Stimulated activated CD4-positive, alpha-beta T cell treated with anti-CD3 and anti-CD28 coated beads, Interleukin-15, amount 100 ng/mL, for 1 hour (primary cell): ENCODE measurements at regions not wholly inside any gene's neighbourhood (a gene's known extent, or its start where the extent isn't known, plus 50 kb on each side); places are given as distances from the start of the nearest gene placed in this dataset.

ENCODE experiments used
- DNase-seq, 2 donors: peaks; one replicate each; pipeline ENCODE4 v3.0.0-alpha.2; 2020; ENCODE audit warnings: low read depth in 1 of 2, low spot score in 1 of 2

DNA sequence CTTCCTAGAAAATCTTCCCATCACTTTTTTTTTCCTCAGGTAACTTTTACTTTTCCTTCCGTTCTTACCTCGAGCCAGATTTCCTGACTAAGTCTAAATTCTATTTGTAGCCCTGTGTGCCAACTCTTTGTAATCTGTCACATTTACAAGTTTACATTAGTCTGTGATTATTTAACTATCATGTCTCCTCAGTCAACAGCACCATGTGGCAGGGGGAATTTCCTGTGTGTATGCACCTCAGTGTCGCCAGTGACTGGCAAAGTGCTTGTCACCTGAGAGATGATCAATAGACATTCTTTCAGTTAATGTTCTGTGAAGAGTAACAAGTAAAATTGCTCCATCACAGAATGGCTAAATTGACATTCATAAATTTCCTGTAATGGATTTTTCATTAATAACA, 468.5 kb downstream of the PDGFC start:
- DNase-seq = no peak

DNA sequence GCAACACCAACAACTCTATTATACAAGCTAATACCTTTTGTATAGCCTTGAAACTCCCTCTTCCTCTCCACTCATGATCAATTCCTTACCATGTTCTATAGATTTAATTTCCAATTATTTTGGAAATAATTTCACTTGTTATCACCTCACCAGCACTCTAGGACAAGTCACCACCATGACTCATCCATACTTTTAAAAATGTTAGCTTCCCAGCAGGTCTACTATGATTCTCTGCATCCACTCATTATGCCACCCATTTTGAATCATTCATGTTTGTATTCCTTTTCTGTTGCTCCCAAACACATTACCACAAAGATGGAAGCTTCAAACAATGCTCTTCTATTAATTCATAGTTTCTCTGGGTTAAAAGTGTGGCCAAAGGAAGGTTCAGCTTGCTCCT, 469.6 kb downstream of the PDGFC start:
- DNase-seq = no peak

DNA sequence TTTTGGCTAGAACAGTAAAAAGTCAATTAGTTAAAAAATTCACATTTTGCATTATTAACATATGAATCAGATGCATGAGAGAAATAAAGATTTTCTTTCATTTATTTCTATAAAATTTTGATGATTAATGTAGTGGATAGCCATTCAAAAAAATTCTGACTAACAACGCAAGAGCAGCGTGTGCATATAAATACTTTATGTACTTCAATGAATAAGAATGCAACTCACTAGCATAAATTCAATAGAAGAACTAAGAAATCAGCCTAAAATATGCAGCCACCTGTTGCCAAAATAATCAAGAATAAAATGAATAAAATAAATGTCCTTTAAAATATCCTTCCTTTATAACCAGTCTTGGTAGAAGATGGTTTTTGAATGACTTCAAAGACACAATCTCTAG, 471.9 kb downstream of the PDGFC start:
- DNase-seq = no peak

DNA sequence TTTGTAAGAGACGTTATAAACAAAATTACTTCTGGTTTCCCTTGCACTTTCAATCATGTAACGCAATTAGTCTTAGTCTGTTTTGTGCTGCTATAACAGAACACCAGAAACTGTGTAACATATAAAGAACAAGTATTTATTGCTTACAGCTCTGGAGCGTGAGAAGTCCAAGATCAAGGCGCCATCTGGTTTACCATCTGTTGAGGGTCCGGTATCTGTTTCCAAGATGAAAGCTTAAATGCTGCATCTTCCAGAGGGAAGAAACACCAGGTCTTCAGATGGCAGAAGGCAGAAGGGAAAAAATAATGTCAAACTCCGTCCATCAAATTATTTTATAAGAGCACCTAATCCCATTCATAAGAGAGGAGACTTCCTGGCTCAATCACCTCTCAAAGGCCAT, 474.1 kb downstream of the PDGFC start:
- no peak for DNase-seq

DNA sequence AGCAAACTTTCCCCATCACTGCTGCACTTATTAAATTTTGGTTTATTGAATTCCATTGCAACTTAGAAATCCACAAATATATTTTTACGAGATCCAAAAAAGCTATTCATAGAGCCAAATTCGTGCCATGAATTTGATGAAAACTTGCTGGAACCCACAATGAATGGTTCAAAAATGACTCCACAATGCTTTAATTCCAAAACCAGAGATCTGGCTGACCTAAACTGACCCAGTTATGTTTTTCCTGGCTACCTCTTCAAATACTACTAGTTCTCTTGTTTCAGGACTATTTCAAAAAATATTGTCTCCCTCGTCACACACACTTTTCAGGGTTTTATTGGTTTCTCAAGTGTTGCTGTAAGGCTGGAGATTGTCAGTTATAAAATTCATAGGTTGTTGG, 474.8 kb downstream of the PDGFC start:
- DNase-seq = no peak

DNA sequence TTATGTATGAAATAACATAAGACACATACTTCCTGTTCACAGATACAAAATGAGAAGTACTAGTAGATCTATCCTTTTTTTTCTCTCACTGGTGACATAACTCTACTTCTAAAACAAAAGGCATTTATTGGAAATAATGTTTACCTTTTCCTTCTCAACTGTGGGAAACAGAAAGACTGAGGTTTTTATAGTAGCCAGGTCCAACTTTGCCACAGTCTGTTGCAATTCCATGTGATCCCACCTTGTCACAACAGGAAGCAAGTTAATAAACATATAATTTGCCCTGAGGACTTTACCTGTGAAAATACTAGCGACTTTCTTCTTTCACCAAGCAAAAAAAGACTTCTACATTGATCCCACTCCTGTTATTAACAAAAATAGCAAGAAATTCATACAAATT, 475.8 kb downstream of the PDGFC start:
- no peak for DNase-seq

DNA sequence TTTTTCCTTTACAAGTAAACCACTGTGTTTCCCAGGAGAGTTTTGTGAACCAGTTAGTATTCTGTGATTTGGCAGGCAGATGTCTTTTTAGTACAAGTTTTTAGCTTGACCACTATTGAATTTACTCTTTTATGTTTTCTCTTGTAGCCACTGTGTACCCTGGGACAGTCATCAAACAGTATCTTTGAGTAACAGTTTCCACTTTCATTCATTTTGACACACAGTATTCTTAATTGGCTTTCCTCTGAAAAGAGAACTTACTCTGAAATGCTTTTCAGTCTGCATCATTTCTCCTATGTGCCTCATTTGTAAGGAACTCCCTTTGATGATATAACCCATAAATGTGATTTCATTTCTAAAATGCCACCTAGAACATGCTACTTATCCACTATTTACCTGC, 476.5 kb downstream of the PDGFC start:
- no peak for DNase-seq

DNA sequence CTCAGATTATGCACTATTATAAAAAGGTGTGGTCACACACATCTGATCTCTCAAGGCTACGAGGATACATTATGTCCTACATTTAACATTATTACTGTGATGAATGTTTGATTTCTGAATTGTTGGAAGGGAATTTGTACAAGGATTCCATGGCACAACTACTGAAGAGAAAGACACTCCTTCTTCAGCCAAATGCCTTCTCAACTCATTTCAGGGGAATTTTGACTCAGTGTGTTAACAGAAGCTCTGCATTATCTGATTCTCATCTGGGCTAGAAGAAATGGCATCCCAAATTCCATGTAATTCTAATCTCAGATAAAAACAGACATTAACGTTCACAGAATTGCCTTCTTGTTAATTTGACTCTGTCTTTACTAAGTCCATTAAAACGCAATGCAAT, 477.7 kb downstream of the PDGFC start:
- DNase-seq = no peak

DNA sequence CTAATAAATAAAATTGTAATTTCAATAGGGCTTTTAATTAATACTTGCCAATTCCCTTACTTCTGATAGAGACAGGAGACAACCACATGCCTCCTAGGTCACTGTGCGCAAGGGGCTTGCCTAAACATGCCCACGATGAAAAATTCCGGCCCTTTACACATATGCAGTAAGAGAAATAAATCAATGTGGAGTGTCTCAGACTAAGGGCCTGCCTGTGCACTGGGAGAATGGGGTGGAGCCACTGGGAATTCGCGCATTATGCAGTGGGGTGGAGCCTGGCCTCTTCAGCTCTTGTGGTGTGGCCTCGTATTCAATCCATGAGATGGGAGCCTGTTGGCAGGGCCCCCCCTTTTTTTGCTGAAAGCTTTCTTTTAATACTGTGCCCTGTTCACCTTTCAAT, 484.5 kb downstream of the PDGFC start:
- no peak for DNase-seq

DNA sequence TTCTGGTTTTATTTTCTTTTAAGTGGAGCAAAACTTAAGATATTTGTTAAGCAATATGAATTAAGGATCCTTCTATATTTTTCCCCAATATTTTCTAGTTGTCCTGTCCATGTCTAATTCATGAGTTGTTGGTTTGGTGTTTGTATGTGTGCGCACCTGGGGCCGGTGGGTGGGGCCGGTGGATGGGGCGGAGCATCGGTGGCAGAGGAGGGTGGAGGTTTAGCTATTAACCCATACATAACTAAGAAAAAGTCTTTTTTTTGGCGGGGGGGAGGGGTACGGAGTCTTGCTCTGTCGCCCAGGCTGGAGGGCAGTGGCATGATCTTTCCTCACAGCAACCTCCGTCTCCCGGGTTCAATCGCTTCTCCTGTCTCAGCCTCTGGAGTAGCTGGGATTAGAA, 489.8 kb downstream of the PDGFC start:
- DNase-seq = no peak

DNA sequence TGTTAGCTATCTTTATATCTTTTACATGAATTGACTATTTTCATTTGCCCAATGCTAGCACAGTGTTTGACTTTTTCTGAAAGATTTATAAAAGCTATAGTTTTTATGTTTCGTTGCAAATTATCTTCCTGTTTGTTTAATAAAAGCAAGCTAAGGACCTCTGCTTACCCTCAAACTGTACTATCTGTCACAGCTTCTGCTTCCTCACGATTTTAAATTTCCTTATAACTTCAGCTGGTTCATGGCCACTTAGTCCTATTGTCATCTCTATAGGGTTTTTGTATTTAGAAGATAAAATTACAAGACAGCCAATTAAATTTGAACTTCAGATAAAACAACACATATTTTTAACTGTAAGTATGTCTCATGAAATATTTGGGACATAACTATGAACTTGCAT, 494.0 kb downstream of the PDGFC start:
- DNase-seq = no peak

DNA sequence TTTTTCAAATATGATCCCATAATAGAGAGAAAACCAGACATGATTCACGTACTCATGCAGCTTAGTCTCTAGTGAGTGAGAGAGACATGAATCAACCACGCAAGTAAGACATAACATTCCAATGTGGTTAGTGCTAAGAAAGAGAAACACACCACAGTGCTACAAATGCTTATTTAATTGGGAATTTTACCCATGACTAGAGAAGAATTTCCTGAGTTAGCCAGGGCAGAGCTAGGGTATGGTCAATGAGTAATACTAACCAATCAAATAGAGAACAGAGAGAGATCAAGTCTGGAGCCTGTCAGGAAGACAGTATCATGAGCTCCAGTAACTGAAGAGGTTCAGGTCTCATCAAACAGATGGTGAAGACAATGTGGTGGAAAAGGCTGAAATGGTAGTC, 495.2 kb downstream of the PDGFC start:
- no peak for DNase-seq

DNA sequence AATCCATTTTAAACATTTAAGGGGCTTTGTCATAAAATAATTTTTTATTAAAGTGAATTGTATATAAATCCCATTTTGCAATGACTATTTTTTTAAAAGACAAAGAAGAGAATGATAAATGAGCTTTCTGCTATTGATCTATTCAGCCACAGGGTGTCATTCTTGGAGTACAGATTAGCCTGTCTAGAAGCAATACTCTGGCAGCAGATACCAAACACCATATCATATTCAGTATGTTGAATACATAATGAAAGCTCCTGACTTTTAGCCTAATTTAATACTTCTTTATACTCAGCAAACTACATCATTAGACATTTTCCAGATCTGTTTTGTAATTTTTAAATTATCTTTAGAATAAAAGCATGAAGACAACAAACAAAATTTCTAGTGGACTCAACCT, 496.3 kb downstream of the PDGFC start:
- DNase-seq = no peak

DNA sequence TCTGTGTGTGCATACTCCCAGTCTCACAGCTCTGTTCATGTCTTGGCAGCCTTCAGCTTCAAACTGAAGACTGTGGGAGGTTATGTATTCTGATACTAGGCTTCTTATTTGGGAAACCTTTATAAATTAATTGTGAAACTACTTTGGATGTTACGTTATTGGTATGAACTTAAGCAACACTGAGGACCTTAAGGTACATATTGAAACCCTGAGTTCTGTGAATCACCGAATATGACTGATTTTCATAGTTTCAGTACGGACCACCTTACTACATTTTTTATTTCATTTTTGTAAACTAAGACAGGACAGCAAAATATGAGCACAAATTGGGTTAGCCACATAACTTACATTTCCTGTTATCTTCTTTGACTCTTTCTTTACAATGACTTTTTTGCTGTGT, 498.4 kb downstream of the PDGFC start:
- DNase-seq = no peak

DNA sequence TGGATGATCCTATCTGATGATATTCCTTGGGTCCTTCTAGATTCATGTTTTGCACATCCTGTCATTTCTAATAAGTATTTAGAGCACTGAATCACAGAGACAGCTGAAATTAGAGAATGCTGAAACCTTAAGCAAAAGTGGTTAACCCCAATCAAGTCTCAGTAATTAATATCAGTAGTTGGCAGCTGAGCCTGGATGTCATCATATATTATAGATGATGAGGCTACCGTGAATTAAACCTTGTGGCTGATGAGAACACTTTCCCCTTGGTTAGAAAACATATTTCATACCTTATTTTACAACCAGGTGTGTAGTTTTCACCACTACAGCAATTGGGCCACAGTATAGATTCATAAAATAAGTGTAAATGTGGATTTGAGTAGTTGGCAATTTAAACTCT, 499.0 kb downstream of the PDGFC start:
- no peak for DNase-seq

DNA sequence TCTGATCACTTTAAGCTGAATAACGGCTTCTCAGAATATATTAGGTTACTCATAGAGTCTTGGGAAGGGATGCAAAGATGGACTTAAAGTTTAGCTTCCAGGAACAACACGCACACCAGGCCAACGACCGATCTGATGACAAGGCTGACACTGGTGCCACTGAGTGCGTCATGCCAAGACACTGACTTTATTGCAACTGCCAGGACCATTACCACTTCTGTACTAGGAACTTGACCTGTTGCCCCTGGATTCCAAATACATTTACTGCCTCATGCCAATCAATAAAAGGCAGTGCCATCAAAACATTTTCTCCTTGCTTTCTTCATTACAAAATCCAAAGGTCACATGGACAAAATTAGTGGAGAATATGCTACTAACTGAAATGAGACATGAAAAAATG, 505.9 kb upstream of the CTSO start:
- DNase-seq = no peak

DNA sequence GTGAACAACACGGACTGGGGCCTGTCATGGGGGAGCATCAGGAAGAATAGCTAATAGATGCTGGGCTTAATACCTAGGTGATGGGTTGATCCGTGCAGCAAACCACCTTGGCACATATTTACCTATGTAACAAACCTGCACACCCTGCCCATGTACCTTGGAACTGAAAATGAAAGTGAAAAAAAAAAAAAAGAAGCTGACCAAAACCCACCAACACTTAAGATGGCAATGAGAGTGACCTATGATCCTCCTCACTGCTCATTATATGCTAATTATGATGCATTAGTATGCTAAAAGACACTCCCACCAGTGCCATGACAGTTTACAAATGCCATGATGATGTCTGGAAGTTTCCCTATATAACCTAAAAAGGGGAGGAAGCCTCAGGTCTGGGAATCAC, 503.2 kb upstream of the CTSO start:
- no peak for DNase-seq

DNA sequence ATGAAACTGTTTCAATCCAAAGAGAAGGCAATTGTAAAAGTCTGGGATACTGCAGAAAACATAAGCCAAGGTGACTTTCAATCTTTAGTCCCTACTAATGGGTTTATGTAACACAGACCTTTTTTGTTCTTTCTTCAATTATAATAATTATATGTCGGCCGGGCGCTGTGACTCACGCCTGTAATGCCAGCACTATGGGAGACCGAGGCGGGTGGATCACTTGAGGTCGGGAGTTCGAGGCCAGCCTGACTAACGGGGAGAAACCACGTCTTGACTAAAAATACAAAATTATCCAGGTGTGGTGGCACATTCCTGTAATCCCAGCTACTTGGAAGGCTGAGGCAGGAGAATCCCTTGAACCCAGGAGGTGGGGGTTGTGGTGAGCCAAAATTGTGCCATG, 489.8 kb upstream of the CTSO start:
- DNase-seq = no peak

DNA sequence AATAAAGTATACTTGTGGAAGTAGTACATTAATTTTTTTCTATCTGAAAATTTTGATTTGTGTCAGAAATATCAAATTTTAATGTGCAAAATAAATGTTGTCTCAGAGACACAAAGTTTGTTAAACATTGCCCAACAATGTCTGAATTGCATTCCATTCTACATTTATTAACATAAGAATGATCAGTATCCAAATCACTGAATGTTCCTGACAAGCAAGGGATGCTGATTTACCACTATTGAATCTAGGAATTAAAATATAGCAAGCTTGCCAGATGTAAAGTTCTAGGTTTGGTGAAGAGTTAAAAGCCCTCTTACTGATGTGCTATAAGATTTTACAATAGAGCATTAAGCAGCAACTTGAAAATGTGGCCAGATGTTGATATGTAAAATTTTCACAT, 489.2 kb upstream of the CTSO start:
- no peak for DNase-seq

DNA sequence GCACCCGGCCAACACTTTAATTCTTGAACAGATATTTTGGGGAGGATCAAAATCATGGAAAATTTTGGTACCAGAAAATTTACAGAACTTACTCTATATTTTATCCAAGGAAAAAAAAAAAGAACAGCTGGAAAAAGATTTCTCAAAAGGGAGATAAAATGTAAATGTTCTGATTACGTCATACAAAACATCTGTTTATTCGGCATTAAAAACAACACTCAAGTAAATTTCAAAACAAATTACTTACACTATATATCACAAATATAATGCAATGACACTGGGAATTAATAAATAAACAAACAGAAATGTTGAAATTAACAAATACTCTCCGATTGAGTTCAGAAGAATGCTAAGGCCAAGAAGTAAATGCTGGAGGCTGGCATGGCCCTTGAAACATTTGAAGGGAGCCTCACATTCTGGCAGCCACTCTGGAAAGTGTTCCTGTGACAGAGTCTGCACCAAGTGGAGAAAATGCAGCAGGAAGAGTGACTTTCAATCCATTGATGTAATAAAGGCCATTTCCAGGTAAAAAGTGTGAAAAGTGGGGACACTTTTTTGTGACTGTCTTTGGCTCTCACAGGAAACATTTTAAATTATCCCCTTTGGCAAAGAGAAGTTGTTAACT, 486.0 kb upstream of the CTSO start:
- DNase-seq = no peak

DNA sequence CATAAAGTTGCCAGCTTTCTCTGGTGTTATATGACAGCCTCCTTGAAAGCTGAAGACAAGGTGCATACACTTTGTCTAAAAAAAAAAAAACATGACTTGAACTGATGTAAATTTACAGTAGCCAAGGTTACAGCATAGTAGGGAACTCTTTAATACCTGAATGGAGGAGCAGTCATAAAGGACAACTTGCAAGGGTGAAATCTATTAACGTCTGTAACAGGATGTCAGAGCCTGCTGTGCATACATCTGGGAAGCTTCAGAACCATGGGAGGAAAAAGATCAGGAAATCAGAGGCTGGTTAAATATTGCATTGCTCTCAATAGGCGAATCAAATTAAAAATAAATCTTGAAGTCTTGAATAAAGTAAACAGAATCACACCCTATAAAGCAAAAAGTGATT, 484.0 kb upstream of the CTSO start:
- no peak for DNase-seq

DNA sequence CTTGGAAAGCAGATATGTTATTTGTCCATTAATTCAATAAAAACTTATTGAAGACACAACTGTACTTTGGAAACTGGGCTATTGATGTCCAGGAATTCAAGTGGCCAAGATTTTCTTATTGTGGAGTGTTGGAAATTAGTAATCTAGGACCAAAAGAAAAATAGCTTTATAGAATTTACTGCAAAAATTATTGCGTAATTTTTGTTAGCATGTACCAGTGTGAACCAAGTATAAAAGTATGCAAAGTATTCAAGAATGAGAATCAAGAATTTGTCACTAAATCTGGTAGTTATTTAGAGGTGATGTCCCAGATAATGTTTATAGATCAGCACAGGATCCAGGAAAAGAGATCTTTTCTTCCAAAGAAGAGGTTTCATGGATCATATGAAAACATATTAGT, 468.9 kb upstream of the CTSO start:
- no peak for DNase-seq

DNA sequence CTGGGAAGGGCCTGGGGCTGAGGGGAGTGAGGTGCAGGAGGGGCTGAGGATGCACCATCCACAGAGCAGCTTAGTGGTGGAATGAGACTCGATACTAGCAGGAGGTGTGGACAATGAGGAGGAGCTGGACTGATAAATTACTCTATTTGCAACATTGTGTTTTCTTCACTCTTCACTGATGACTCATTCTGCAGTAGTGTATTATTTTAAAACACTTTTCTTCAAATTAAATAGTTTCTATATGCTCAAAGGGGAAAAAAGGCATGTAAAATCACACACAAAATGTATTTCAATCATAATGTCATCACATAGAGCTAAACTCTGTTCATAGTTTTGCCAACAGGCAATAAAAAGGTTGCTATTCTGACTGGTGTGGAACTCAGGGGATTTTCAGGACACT, 467.0 kb upstream of the CTSO start:
- no peak for DNase-seq

DNA sequence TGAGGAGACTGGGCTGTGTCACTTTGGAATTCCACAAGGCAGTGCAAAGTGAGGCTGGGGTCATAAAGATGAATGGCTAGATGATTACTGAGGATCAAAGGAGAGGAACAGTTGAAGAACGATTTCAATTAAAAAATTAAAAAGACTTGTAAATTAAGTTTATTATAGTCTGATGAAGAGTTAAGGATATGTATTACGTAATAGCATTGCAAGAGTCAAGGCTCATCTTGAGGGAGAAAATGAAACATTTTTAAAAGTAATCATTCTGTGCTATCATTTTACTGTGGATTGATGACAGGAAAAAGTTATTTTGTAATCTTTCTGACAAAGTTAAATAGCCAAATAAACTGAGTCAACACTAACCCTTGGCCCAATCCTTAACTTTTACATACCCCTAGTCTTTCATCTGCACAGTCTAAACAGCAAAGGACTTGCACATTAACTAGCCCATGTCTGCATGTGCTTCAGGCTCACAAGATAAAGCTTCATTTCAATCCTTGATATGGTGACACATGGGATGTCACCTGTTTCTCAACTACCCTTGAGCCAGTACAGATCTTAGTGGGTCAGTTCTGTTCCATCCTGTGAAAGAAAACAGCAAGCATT, 465.5 kb upstream of the CTSO start:
- no peak for DNase-seq
